HEK293 (cell line): ENCODE measurements at regions not wholly inside any gene's neighbourhood (a gene's known extent, or its start where the extent isn't known, plus 50 kb on each side); places are given as distances from the start of the nearest gene placed in this dataset.
A peak's percentile ranks its signal among the peaks of the same experiment; 100 is the strongest.

Source experiments
- CTCF ChIA-PET: fragments of 350-600 bp; formaldehyde crosslinking; extraction: SDS; loops from one replicate; lab custom pipeline; 2021; ENCODE audit warnings: antibody characterized with exemption; lab: Yijun Ruan, JAX
- POLR2A ChIA-PET: fragments of 300-600 bp; formaldehyde crosslinking; extraction: SDS; loops from one replicate; lab custom pipeline; 2020; ENCODE audit warnings: antibody characterized with exemption, inconsistent platforms; lab: Yijun Ruan, JAX
- H3K27ac ChIP-seq: fragments of 200-500 bp; sonication (Bioruptor generic); 2 replicates; pipeline ENCODE4 v1.5.1; 2014; ENCODE audit warnings: low read depth, low read length, control low read depth, inconsistent platforms; ENCODE audit errors: extremely low read depth
- H3K36me3 ChIP-seq, 2 experiments: fragments of 200-500 bp in 1 of 2; sonication (Bioruptor generic) in 1 of 2; 1 replicate in 1 of 2; 2 replicates in 1 of 2; pipeline ENCODE4 v1.5.1; 2014 to 2017; ENCODE audit warnings: inconsistent platforms in 2 of 2, low read length in 2 of 2; ENCODE audit not compliant: control insufficient read depth in 2 of 2, insufficient read depth in 1 of 2
- H3K4me1 ChIP-seq: fragments of 200-500 bp; sonication (Bioruptor generic); 2 replicates; pipeline ENCODE4 v1.5.1; 2014; ENCODE audit warnings: mild to moderate bottlenecking, low read length, inconsistent platforms; ENCODE audit not compliant: control insufficient read depth, insufficient read depth
- H3K4me3 ChIP-seq: 2 replicates; pipeline ENCODE4 v1.5.1; 2011; ENCODE audit warnings: low read depth, mild to moderate bottlenecking, control low read depth, low read length, moderate library complexity
- H3K9me3 ChIP-seq: fragments of 200-500 bp; sonication (Bioruptor generic); 2 replicates; pipeline ENCODE4 v1.5.1; 2014; ENCODE audit warnings: low read depth, low read length, inconsistent platforms; ENCODE audit not compliant: control insufficient read depth, insufficient read depth
- KLF10 ChIP-seq: fragments of 450-650 bp; IDR thresholded peaks from 2 replicates; pipeline ENCODE4 v1.5.1; 2018; ENCODE audit warnings: missing biosample characterization, mild to moderate bottlenecking, missing genetic modification characterization
- OSR2 ChIP-seq: fragments of 450-650 bp; formaldehyde crosslinking; IDR thresholded peaks from 2 replicates; pipeline ENCODE4 v1.5.1; 2016; ENCODE audit warnings: missing biosample characterization, missing genetic modification characterization
- PRDM6 ChIP-seq: fragments of 450-650 bp; formaldehyde crosslinking; IDR thresholded peaks from 2 replicates; pipeline ENCODE4 v1.5.1; 2017; ENCODE audit warnings: missing biosample characterization, missing genetic modification characterization
- SP2 ChIP-seq: fragments of 450-650 bp; formaldehyde crosslinking; IDR thresholded peaks from 2 replicates; pipeline ENCODE4 v1.5.1; 2016; ENCODE audit warnings: missing biosample characterization, missing genetic modification characterization
- WT1 ChIP-seq: fragments of 450-650 bp; formaldehyde crosslinking; IDR thresholded peaks from 2 replicates; pipeline ENCODE4 v1.5.1; 2016; ENCODE audit warnings: missing biosample characterization, missing genetic modification characterization
- ZNF184 ChIP-seq: fragments of 450-650 bp; IDR thresholded peaks from 2 replicates; pipeline ENCODE4 v1.5.1; 2018; ENCODE audit warnings: missing biosample characterization, mild to moderate bottlenecking, missing genetic modification characterization
- ZNF19 ChIP-seq: fragments of 450-650 bp; formaldehyde crosslinking; IDR thresholded peaks from 2 replicates; pipeline ENCODE4; 2016; ENCODE audit warnings: missing biosample characterization, missing genetic modification characterization, low read depth
- ZNF2 ChIP-seq: fragments of 450-650 bp; formaldehyde crosslinking; IDR thresholded peaks from 2 replicates; pipeline ENCODE4 v1.5.1; 2016; ENCODE audit warnings: missing biosample characterization, missing genetic modification characterization
- ZNF23 ChIP-seq: fragments of 450-650 bp; formaldehyde crosslinking; IDR thresholded peaks from 2 replicates; pipeline ENCODE4 v1.5.1; 2016; ENCODE audit warnings: missing biosample characterization, missing genetic modification characterization, borderline replicate concordance
- ZNF24 ChIP-seq: fragments of 450-650 bp; formaldehyde crosslinking; IDR thresholded peaks from 2 replicates; pipeline ENCODE4 v1.5.1; 2016; ENCODE audit warnings: missing biosample characterization, missing genetic modification characterization
- ZNF266 ChIP-seq: fragments of 450-650 bp; formaldehyde crosslinking; IDR thresholded peaks from 2 replicates; pipeline ENCODE4 v1.5.1; 2016; ENCODE audit warnings: missing biosample characterization, missing genetic modification characterization, low read depth
- ZNF324 ChIP-seq: fragments of 450-650 bp; formaldehyde crosslinking; IDR thresholded peaks from 2 replicates; pipeline ENCODE4 v1.5.1; 2016; ENCODE audit warnings: missing biosample characterization, missing genetic modification characterization
- ZNF335 ChIP-seq: fragments of 450-650 bp; formaldehyde crosslinking; conservative IDR thresholded peaks from 2 replicates; pipeline ENCODE4 v1.5.1; 2016; ENCODE audit warnings: missing biosample characterization, missing genetic modification characterization
- ZNF350 ChIP-seq: fragments of 450-650 bp; formaldehyde crosslinking; IDR thresholded peaks from 2 replicates; pipeline ENCODE4 v1.5.0; 2017; ENCODE audit warnings: missing biosample characterization, mild to moderate bottlenecking, missing genetic modification characterization
- ZNF37A ChIP-seq: fragments of 450-650 bp; IDR thresholded peaks from 2 replicates; pipeline ENCODE4 v1.5.1; 2018; ENCODE audit warnings: missing biosample characterization, missing genetic modification characterization
- ZNF394 ChIP-seq: fragments of 450-650 bp; formaldehyde crosslinking; IDR thresholded peaks from 2 replicates; pipeline ENCODE4 v1.5.1; 2016; ENCODE audit warnings: missing biosample characterization, missing genetic modification characterization, mild to moderate bottlenecking, moderate library complexity, borderline replicate concordance
- ZNF404 ChIP-seq: fragments of 450-650 bp; formaldehyde crosslinking; IDR thresholded peaks from 2 replicates; pipeline ENCODE4 v1.5.1; 2017; ENCODE audit warnings: missing biosample characterization, missing genetic modification characterization
- ZNF48 ChIP-seq: fragments of 450-650 bp; formaldehyde crosslinking; IDR thresholded peaks from 2 replicates; pipeline ENCODE4 v1.5.1; 2016; ENCODE audit warnings: missing biosample characterization, missing genetic modification characterization
- ZNF521 ChIP-seq: fragments of 450-650 bp; formaldehyde crosslinking; IDR thresholded peaks from 2 replicates; pipeline ENCODE4 v1.5.1; 2017; ENCODE audit warnings: missing biosample characterization, mild to moderate bottlenecking, missing genetic modification characterization
- ZNF621 ChIP-seq: fragments of 450-650 bp; formaldehyde crosslinking; IDR thresholded peaks from 2 replicates; pipeline ENCODE4 v1.5.1; 2017; ENCODE audit warnings: missing biosample characterization, missing genetic modification characterization
- ZNF660 ChIP-seq: fragments of 450-650 bp; IDR thresholded peaks from 2 replicates; pipeline ENCODE4 v1.5.1; 2018; ENCODE audit warnings: missing biosample characterization, mild to moderate bottlenecking, missing genetic modification characterization
- ZNF664 ChIP-seq: fragments of 450-650 bp; formaldehyde crosslinking; IDR thresholded peaks from 2 replicates; pipeline ENCODE4 v1.5.1; 2016; ENCODE audit warnings: missing biosample characterization, missing genetic modification characterization
- ZNF677 ChIP-seq: fragments of 450-650 bp; IDR thresholded peaks from 2 replicates; pipeline ENCODE4 v1.5.0; 2018; ENCODE audit warnings: missing biosample characterization, mild to moderate bottlenecking, missing genetic modification characterization, moderate library complexity
- TF ChIP-seq, protein P1 (sequence below): fragments of 450-650 bp; IDR thresholded peaks from 2 replicates; pipeline ENCODE4 v1.5.1; 2018; ENCODE audit warnings: missing biosample characterization, mild to moderate bottlenecking, missing genetic modification characterization
- TF ChIP-seq, protein P2 (sequence below): fragments of 450-650 bp; formaldehyde crosslinking; IDR thresholded peaks from 2 replicates; pipeline ENCODE4 v1.5.1; 2016; ENCODE audit warnings: missing biosample characterization, missing genetic modification characterization, borderline replicate concordance
- TF ChIP-seq, protein P3 (sequence below): fragments of 450-650 bp; formaldehyde crosslinking; IDR thresholded peaks from 2 replicates; pipeline ENCODE4 v1.5.1; 2016; ENCODE audit warnings: missing biosample characterization, missing genetic modification characterization
- TF ChIP-seq, protein P4 (sequence below): fragments of 450-650 bp; formaldehyde crosslinking; IDR thresholded peaks from 2 replicates; pipeline ENCODE4 v1.5.1; 2016; ENCODE audit warnings: missing biosample characterization, missing genetic modification characterization

GRCh38 chr6:25173951-25174474 is 105.2 kb upstream of the CARMIL1 start:
- H3K27ac ChIP-seq, result no peak overlapping the region
- POLR2A ChIA-PET, result interaction anchor here (0.8 kb wide), 1 partner anchor 20 kb away, joined by 3 read pairs; no protein-coding TSS in a partner anchor
- H3K4me1 ChIP-seq, result peaks cover 9% of the 10 kb centered on the region
- H3K36me3 ChIP-seq, result no peaks in the 10 kb centered on the region
- CTCF ChIA-PET, result interaction anchor here (0.7 to 1.2 kb wide), 3 partner anchors 43 to 282 kb away, joined by 3 to 5 read pairs (median 3); no protein-coding TSS in a partner anchor
- H3K4me3 ChIP-seq, result no peak overlapping the region
- H3K9me3 ChIP-seq, result no peaks in the 10 kb centered on the region
- TF ChIP-seq OSR2 (tag by site-specific recombination) (peak; percentile 69; the same call in 1 of the 2 replicates), ZNF19 (tag by site-specific recombination) (no peak), KLF10 (tag by site-specific recombination) (peak; percentile 67; the same call in 1 of the 2 replicates), ZNF24 (tag by site-specific recombination) (peak; percentile 59; the same call in 1 of the 2 replicates), ZNF660 (peak; percentile 69), ZNF184 (tag by site-specific recombination) (peak; percentile 93), ZNF335 (tag by site-specific recombination) (no peak), ZNF37A (tag by site-specific recombination) (no peak), ZNF324 (tag by site-specific recombination) (peak; percentile 84), ZNF664 (tag by site-specific recombination) (peak; percentile 91), ZNF394 (tag by site-specific recombination) (peak; percentile 37; the same call in 1 of the 2 replicates), ZNF2 (tag by site-specific recombination) (peak; percentile 66; the same call in 1 of the 2 replicates), ZNF521 (tag by site-specific recombination) (no peak), PRDM6 (tag by site-specific recombination) (peak; percentile 92), ZNF621 (tag by site-specific recombination) (no peak), SP2 (tag by site-specific recombination) (peak; percentile 21; the same call in 1 of the 2 replicates), WT1 (tag by site-specific recombination) (peak; percentile 57), ZNF677 (no peak), ZNF404 (tag by site-specific recombination) (no peak), ZNF23 (tag by site-specific recombination) (no peak), ZNF48 (tag by site-specific recombination) (no peak), ZNF266 (tag by site-specific recombination) (no peak), ZNF350 (tag by site-specific recombination) (no peak)
- TF ChIP-seq, protein P1, sequence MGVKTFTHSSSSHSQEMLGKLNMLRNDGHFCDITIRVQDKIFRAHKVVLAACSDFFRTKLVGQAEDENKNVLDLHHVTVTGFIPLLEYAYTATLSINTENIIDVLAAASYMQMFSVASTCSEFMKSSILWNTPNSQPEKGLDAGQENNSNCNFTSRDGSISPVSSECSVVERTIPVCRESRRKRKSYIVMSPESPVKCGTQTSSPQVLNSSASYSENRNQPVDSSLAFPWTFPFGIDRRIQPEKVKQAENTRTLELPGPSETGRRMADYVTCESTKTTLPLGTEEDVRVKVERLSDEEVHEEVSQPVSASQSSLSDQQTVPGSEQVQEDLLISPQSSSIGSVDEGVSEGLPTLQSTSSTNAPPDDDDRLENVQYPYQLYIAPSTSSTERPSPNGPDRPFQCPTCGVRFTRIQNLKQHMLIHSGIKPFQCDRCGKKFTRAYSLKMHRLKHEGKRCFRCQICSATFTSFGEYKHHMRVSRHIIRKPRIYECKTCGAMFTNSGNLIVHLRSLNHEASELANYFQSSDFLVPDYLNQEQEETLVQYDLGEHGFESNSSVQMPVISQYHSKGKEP (tag by site-specific recombination), result peak; percentile 71
- TF ChIP-seq, protein P2, sequence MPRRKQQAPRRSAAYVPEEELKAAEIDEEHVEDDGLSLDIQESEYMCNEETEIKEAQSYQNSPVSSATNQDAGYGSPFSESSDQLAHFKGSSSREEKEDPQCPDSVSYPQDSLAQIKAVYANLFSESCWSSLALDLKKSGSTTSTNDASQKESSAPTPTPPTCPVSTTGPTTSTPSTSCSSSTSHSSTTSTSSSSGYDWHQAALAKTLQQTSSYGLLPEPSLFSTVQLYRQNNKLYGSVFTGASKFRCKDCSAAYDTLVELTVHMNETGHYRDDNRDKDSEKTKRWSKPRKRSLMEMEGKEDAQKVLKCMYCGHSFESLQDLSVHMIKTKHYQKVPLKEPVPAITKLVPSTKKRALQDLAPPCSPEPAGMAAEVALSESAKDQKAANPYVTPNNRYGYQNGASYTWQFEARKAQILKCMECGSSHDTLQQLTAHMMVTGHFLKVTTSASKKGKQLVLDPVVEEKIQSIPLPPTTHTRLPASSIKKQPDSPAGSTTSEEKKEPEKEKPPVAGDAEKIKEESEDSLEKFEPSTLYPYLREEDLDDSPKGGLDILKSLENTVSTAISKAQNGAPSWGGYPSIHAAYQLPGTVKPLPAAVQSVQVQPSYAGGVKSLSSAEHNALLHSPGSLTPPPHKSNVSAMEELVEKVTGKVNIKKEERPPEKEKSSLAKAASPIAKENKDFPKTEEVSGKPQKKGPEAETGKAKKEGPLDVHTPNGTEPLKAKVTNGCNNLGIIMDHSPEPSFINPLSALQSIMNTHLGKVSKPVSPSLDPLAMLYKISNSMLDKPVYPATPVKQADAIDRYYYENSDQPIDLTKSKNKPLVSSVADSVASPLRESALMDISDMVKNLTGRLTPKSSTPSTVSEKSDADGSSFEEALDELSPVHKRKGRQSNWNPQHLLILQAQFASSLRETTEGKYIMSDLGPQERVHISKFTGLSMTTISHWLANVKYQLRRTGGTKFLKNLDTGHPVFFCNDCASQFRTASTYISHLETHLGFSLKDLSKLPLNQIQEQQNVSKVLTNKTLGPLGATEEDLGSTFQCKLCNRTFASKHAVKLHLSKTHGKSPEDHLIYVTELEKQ (tag by site-specific recombination), result peak; percentile 96
- TF ChIP-seq, protein P3, sequence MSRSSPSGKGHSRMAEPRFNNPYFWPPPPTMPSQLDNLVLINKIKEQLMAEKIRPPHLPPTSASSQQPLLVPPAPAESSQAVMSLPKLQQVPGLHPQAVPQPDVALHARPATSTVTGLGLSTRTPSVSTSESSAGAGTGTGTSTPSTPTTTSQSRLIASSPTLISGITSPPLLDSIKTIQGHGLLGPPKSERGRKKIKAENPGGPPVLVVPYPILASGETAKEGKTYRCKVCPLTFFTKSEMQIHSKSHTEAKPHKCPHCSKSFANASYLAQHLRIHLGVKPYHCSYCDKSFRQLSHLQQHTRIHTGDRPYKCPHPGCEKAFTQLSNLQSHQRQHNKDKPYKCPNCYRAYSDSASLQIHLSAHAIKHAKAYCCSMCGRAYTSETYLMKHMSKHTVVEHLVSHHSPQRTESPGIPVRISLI (tag by site-specific recombination), result peak; percentile 94
- TF ChIP-seq, protein P4, sequence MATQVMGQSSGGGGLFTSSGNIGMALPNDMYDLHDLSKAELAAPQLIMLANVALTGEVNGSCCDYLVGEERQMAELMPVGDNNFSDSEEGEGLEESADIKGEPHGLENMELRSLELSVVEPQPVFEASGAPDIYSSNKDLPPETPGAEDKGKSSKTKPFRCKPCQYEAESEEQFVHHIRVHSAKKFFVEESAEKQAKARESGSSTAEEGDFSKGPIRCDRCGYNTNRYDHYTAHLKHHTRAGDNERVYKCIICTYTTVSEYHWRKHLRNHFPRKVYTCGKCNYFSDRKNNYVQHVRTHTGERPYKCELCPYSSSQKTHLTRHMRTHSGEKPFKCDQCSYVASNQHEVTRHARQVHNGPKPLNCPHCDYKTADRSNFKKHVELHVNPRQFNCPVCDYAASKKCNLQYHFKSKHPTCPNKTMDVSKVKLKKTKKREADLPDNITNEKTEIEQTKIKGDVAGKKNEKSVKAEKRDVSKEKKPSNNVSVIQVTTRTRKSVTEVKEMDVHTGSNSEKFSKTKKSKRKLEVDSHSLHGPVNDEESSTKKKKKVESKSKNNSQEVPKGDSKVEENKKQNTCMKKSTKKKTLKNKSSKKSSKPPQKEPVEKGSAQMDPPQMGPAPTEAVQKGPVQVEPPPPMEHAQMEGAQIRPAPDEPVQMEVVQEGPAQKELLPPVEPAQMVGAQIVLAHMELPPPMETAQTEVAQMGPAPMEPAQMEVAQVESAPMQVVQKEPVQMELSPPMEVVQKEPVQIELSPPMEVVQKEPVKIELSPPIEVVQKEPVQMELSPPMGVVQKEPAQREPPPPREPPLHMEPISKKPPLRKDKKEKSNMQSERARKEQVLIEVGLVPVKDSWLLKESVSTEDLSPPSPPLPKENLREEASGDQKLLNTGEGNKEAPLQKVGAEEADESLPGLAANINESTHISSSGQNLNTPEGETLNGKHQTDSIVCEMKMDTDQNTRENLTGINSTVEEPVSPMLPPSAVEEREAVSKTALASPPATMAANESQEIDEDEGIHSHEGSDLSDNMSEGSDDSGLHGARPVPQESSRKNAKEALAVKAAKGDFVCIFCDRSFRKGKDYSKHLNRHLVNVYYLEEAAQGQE (tag by site-specific recombination), result no peak
